Fibroblast of skin of left biceps (primary cell): ENCODE measurements at regions not wholly inside any gene's neighbourhood (a gene's known extent, or its start where the extent isn't known, plus 50 kb on each side); places are given as distances from the start of the nearest gene placed in this dataset.
"Not testable (repeated sequence)": the region's sequence is repeated elsewhere in the genome, so short reads cannot be mapped to it uniquely, and the experiment has no call there.

Source experiments
- DNase-seq, 2 experiments: peaks; one replicate each; pipeline ENCODE4 v3.0.0-alpha.2; 2013; ENCODE audit warnings: low read depth in 2 of 2

- peak; percentile 24 to 35 for DNase-seq
Observed at GRCh38 chrX:68995780-68996551, 167.1 kb downstream of the EFNB1 start.

DNA sequence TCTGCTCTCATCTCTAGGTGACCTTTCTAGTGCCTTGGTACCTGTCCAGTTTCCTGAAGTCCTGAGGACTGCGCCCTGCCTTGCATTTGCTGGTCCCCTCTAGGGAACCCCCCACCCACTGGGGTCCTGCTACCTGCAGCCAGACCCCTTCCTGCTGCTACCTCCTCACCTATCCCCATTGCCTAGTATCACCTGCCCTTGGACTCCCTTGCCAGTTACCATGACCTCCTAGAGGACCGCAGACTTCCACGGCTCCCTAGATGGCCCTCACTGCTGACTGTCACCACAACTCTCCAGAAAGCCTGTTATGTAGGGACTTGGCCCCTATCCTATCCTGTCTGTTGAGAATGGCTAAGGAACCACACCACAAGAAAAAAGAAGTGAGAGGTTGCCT lies 166.6 kb downstream of the EFNB1 start:
- DNase-seq: no peak

- no peak for DNase-seq
Observed at GRCh38 chrX:68994891-68995255, 166.1 kb downstream of the EFNB1 start.

DNA sequence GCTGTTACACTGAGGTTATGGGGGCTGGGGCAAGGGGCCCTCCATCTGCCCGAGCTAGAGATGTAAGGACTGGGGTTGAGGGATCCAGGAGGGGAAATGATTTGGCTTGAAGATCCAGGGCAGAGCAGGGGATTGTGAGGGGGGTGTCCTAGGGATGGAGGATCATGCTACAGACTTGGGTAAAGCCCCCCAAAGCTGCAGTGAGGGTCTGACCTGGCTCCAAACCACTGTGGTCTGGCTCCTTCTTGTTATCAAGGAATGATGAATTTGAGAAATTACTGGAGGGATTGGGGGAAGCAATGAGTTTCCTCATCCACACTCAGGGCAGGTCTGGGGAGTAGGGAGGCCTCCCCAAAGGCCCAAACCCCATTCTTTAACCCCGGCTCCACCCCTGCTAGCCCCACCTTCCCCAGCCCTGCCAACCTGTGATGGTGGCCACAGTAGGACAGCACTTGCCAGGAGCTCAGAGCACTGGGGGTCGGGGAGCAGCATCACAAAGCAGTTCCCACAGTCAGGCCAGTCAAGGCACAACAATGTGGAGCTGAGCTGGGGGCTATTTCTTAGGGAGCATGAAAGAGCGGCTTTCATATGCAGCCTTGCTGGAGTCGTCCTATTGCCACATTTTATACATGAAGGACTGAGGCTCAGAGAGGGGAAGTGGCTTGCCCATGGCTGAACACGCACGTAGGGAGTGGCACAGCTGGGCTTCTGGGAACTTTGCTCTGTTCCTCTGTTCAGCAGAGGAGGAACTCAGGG lies 165.5 kb downstream of the EFNB1 start:
- DNase-seq: no peak

DNA sequence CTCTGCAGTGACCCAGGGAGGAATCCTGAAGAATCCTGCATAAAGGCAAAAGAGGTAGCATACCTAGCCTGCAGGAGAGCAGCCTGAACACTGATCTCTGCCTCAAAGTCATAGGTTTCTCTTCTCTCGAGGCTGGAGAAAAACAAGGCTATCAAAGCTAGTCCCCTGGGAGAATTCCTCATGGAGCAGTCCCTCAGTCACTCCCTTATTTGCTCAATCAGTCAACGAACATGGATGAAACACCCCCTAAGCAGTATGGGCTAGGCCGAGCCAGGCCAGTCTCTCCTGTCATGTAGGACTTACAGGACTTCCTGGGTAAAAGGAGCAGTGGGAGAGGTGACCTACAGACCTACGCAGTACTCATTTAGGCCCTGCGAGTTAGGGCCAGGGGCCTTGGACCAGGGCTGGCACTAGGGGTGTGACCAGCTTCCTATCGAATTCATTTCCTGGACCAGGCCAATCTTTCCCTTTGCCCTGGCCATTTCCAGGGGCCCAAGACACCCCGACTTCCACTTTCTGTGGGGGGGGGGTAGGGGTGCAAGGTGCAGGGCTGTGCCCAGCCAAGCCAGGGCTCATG lies 164.1 kb downstream of the EFNB1 start:
- no peak for DNase-seq

GRCh38 chrX:68991691-68992345 lies 163.0 kb downstream of the EFNB1 start:
- DNase-seq: no peak

DNA sequence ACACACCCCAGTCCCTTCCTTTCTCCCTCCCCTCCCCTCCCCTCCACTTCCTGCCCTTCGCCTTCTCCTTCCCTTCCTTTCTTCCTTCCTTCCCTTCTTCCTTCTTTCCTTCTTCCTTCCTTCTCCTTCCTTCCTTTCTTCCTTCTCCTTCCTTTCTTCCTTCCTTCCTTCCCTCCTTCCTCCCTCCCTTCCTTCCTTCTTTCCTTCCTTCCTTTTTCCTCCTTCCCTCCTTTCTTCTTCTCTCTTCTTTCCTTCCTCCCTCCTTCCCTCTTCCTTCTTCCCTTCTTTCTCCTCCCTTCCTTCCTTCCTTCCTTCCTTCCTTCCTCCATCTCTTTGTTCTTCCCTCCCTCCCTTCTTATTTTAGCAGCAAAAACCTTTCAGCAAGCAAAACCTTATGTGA lies 162.1 kb downstream of the EFNB1 start:
- no peak for DNase-seq

- DNase-seq: peak; percentile 53 to 61
Observed at GRCh38 chrX:68989865-68990606, 161.2 kb downstream of the EFNB1 start.

DNA sequence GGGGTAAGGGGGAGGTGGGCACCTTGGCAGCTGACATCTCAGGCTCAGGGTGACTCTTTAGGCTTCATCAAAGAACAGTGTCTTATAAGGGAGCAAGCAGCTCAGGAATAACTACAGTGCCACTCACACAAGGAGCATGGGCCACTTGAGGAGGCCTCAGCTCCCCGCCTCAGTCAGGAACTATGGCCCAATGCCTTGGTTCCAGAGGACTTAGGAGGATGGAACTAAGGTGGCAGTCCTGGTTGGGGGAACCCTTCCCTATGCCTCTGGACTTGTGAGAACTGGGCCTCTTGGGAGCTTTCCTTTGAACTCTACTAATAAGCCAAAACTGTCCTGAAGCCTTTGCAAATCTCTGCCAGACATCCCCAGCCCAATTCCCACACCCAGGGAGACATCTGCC lies 160.6 kb downstream of the EFNB1 start:
- DNase-seq: no peak

- DNase-seq: no peak
Observed at GRCh38 chrX:68988865-68989264, 160.0 kb downstream of the EFNB1 start.

- DNase-seq: no peak
Observed at GRCh38 chrX:68985135-68985755, 156.4 kb downstream of the EFNB1 start.

DNA sequence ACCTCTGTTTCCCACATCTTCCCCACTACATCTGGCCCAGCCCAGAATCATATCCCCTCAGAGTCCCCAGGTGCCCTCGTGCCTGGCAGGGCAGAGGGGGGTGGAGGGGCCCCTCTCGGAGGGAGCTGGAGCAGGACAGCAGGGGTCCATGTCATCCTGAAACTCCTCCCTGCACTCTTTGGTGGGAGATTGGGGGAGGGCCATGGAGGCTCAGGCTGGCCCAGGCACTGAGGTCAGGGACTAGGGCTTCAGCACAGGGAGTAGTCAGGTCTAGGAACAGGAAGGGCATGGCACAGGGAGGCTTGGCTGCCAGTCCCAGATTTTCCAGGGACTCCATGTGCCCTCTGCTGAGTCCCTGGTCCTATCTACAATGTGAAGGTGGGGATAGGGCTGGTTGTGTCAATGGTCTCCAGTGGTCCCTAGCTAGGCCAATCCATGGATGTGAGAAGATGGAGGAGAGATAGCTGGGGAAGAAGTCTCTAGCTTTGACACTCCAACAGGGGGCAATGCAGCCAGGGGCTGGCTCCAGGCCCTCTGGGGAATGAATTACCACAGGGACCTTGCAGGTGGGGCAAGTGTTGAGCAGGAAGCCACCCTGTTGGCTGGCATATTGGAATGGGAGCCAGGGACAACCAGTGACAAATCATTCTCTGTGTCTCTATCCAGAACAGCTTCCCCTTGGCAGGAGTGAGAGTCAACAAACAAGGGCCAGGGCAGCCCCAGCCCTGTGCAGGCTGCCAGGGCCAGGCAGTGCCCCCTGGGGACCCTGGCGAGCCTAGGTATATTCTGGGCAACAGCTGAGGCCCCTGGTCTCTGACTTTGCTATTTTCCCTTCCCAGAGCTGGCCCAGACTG lies 154.4 kb downstream of the EFNB1 start:
- DNase-seq: no peak

DNA sequence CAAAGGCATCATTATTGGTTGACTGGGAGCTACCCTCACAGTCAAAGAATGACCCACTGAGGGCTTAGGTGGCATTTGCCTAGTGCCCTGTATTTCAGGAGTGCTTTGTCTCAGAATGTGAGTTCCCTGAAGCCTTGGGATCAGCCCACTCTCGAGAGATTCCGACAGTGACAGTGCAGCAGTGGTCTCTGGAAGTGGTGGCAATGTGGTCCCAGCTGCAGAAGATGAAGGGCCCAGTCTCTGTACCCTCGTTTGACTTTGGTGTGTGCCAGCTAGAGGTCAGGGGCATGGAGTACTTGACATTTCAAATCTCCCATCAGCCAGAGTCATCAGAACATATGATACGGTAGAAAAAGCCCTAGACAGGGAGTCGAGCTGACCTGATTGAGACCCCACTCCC lies 153.7 kb downstream of the EFNB1 start:
- DNase-seq: no peak

GRCh38 chrX:68980906-68981616 lies 152.2 kb downstream of the EFNB1 start:
- DNase-seq: no peak

DNA sequence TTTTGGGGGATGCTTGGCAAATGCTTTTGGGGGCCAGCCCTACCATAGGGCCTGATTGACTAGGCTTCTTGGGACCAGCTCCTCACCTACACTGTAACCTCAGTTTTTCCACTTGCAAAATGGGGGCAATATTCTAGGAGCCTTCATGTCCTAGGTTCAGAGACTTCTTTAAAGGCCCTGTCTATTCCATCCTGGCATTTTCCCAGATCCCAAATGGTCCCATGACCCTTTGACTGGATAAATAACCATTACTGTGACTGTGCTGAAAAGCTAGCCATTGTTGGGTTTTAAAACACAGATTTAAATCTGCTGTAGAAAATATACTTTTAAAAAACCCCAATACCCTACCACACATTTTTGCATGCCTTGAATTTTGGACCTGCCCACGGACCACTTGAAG lies 149.8 kb downstream of the EFNB1 start:
- DNase-seq: no peak

DNA sequence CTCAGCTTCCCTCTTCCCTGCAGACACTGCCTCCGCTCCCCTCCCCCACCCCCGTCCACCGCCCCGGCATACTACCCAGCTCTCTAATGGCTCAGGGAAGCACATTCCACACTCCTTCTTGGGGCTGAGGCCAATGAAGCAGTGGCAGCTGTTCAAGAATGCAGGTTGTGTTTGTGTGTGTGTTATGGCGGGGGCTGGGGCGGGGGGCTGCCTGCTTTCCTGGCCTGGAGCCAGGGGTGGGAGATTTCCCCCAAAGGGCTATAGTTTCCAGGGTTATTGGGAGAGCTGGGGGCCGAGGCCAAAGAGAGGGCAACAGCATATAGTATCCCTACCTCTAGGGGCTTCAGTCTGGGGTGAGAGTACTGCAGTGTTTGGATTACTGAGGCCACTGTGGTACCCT lies 149.4 kb downstream of the EFNB1 start:
- DNase-seq: peak; percentile 61 to 63

DNA sequence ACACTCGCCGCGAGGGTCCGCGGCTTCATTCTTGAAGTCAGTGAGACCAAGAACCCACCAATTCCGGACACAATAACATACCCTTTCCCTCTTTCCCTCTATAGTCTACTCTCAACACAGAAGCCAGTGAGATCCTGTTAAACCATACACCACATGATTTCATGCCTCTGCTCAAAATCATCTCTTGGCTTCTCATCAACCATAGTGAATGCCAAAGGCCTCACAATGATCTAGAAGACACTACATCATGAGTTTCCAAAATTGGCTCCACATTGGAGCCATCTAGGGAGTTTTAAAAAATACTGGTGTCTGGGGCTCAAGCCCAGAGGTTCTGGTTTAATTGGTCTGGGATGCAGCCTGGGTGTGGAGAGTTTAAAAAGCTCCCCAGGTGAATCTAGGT lies 124.5 kb downstream of the EFNB1 start:
- no peak for DNase-seq

GRCh38 chrX:68951942-68952619 lies 123.3 kb downstream of the EFNB1 start:
- DNase-seq: not testable (repeated sequence)

GRCh38 chrX:68950937-68951336 lies 122.1 kb downstream of the EFNB1 start:
- DNase-seq: no peak
